DOHH2 (cell line): ENCODE measurements at regions not wholly inside any gene's neighbourhood (a gene's known extent, or its start where the extent isn't known, plus 50 kb on each side); places are given as distances from the start of the nearest gene placed in this dataset.

ENCODE experiments used
- H3F3A ChIP-seq: fragments of 200-600 bp; sonication (generic), shearing (Covaris generic); 2 replicates; pipeline ENCODE4 v1.6.0; 2016; ENCODE audit warnings: antibody characterized with exemption, mild to moderate bottlenecking; ENCODE audit not compliant: control insufficient read depth, insufficient read depth
- H3K27ac ChIP-seq: fragments of 200-600 bp; sonication (generic); 2 replicates; pipeline ENCODE4 v1.5.1; 2014; ENCODE audit warnings: low read depth, mild to moderate bottlenecking, low read length, moderate library complexity
- H3K27me3 ChIP-seq: fragments of 200-600 bp; sonication (generic); 2 replicates; pipeline ENCODE4 v1.6.1; 2014; ENCODE audit warnings: mild to moderate bottlenecking, low read length, mixed read lengths; ENCODE audit not compliant: control insufficient read depth
- H3K36me3 ChIP-seq: fragments of 200-600 bp; sonication (generic); 2 replicates; pipeline ENCODE4 v1.6.1; 2014; ENCODE audit warnings: mild to moderate bottlenecking, low read length, moderate library complexity, mixed read lengths; ENCODE audit not compliant: control insufficient read depth
- H3K4me1 ChIP-seq: fragments of 200-600 bp; sonication (generic); 2 replicates; pipeline ENCODE4 v1.6.1; 2014; ENCODE audit warnings: mild to moderate bottlenecking, low read length, mixed read lengths; ENCODE audit not compliant: control insufficient read depth
- H3K4me2 ChIP-seq: fragments of 200-600 bp; sonication (generic); 2 replicates; pipeline ENCODE4 v1.6.0; 2014; ENCODE audit warnings: mild to moderate bottlenecking, low read length, moderate library complexity
- H3K4me3 ChIP-seq: fragments of 200-600 bp; sonication (generic); 2 replicates; pipeline ENCODE4 v1.5.1; 2014; ENCODE audit warnings: mild to moderate bottlenecking, low read length, mixed read lengths
- H3K79me2 ChIP-seq: fragments of 200-600 bp; sonication (generic); 2 replicates; pipeline ENCODE4 v1.6.1; 2014; ENCODE audit warnings: mild to moderate bottlenecking, low read length, mixed read lengths; ENCODE audit not compliant: control insufficient read depth
- H3K9me2 ChIP-seq: fragments of 200-600 bp; sonication (generic); replicated peaks from 2 replicates; pipeline ENCODE4 v1.6.1; 2014; ENCODE audit warnings: mild to moderate bottlenecking, low read length, mixed read lengths; ENCODE audit not compliant: control insufficient read depth
- H3K9me3 ChIP-seq: fragments of 200-600 bp; sonication (generic); 2 replicates; pipeline ENCODE4 v1.6.1; 2014; ENCODE audit warnings: antibody characterized with exemption, low read length, mixed read lengths; ENCODE audit not compliant: control insufficient read depth, insufficient read depth
- H4K20me1 ChIP-seq: fragments of 200-600 bp; sonication (generic); 2 replicates; pipeline ENCODE4 v1.6.0; 2014; ENCODE audit warnings: low read depth, mild to moderate bottlenecking, antibody characterized with exemption, low read length, moderate library complexity; ENCODE audit not compliant: control insufficient read depth, insufficient read depth
- CTCF ChIP-seq: fragments of 200-600 bp; sonication (generic); IDR thresholded peaks from one replicate; pipeline ENCODE4 v1.5.1; 2014; ENCODE audit warnings: antibody characterized with exemption, mild to moderate bottlenecking, low read depth, low read length; ENCODE audit not compliant: poor library complexity, severe bottlenecking
- EZH2phosphoT487 ChIP-seq: fragments of 200-600 bp; sonication (generic); IDR thresholded peaks from 2 replicates; pipeline ENCODE4 v1.6.1; 2017; ENCODE audit warnings: borderline replicate concordance, mild to moderate bottlenecking, antibody characterized with exemption, low read length, moderate library complexity, mixed read lengths

- Histone ChIP-seq H3K9me2 (no peaks in the 10 kb centered on the region), H3K27ac (no peak overlapping the region), H4K20me1 (no peaks in the 10 kb centered on the region), H3K4me2 (no peak overlapping the region), H3K9me3 (no peaks in the 10 kb centered on the region), H3K4me1 (no peaks in the 10 kb centered on the region), H3F3A (no peaks in the 10 kb centered on the region), H3K79me2 (no peaks in the 10 kb centered on the region), H3K4me3 (no peak overlapping the region), H3K36me3 (no peaks in the 10 kb centered on the region), H3K27me3 (peaks cover 33% of the 10 kb centered on the region)
- TF ChIP-seq EZH2phosphoT487 (no peak), CTCF (no peak)
Measured at GRCh38 chr9:115204904-115205453, 87.0 kb upstream of the TNC start.

- no peaks in the 10 kb centered on the region for H3K9me3 ChIP-seq
- no peaks in the 10 kb centered on the region for H4K20me1 ChIP-seq
- H3K27ac ChIP-seq: no peak overlapping the region
- no peaks in the 10 kb centered on the region for H3K79me2 ChIP-seq
- peaks cover 43% of the 10 kb centered on the region for H3K27me3 ChIP-seq
- TF ChIP-seq EZH2phosphoT487 (no peak), CTCF (no peak)
- H3F3A ChIP-seq: no peaks in the 10 kb centered on the region
- H3K9me2 ChIP-seq: no peaks in the 10 kb centered on the region
- no peak overlapping the region for H3K4me3 ChIP-seq
- H3K36me3 ChIP-seq: no peaks in the 10 kb centered on the region
- H3K4me1 ChIP-seq: no peaks in the 10 kb centered on the region
- H3K4me2 ChIP-seq: no peak overlapping the region
Measured at GRCh38 chr9:115207003-115207836, 89.3 kb upstream of the TNC start.

- Histone ChIP-seq H3K4me2 (no peak overlapping the region), H3K4me3 (no peak overlapping the region), H3F3A (no peaks in the 10 kb centered on the region), H4K20me1 (no peaks in the 10 kb centered on the region), H3K4me1 (peaks cover 9% of the 10 kb centered on the region), H3K9me2 (no peaks in the 10 kb centered on the region), H3K27ac (no peak overlapping the region), H3K79me2 (no peaks in the 10 kb centered on the region), H3K36me3 (no peaks in the 10 kb centered on the region), H3K27me3 (peaks cover 51% of the 10 kb centered on the region), H3K9me3 (no peaks in the 10 kb centered on the region)
- no peak for TF ChIP-seq CTCF
- TF ChIP-seq EZH2phosphoT487: no peak
Measured at GRCh38 chr9:115208501-115208900, 90.5 kb upstream of the TNC start.
